Jurkat, Clone E6-1 (cell line): ENCODE measurements at regions not wholly inside any gene's neighbourhood (a gene's known extent, or its start where the extent isn't known, plus 50 kb on each side); places are given as distances from the start of the nearest gene placed in this dataset.
"Not testable (repeated sequence)": the region's sequence is repeated elsewhere in the genome, so short reads cannot be mapped to it uniquely, and the experiment has no call there.

ENCODE experiments used
- DNase-seq: peaks from one replicate; pipeline ENCODE4 v3.0.0-alpha.2; 2011; ENCODE audit warnings: low read depth, low spot score
- H3K4me3 ChIP-seq: 2 replicates; pipeline ENCODE4 v1.5.1; 2011; ENCODE audit warnings: mild to moderate bottlenecking, low read length, control low read depth, moderate library complexity

- DNase-seq = no peak
- H3K4me3 ChIP-seq = no peak overlapping the region
Measured at GRCh38 chr9:108070861-108071260, 581.3 kb upstream of the KLF4 start.

- no peak overlapping the region for H3K4me3 ChIP-seq
- DNase-seq = no peak
Measured at GRCh38 chr9:108069991-108070390, 580.4 kb upstream of the KLF4 start.

- no peak for DNase-seq
- H3K4me3 ChIP-seq = no peak overlapping the region
Measured at GRCh38 chr9:108062680-108063079, 573.1 kb upstream of the KLF4 start.

- no peak for DNase-seq
- no peak overlapping the region for H3K4me3 ChIP-seq
Measured at GRCh38 chr9:108060175-108060574, 570.6 kb upstream of the KLF4 start.

- no peak for DNase-seq
- no peak overlapping the region for H3K4me3 ChIP-seq
Measured at GRCh38 chr9:108058135-108058814, 568.7 kb upstream of the KLF4 start.

- no peak for DNase-seq
- H3K4me3 ChIP-seq = no peak overlapping the region
Measured at GRCh38 chr9:108057421-108058134, 568.0 kb upstream of the KLF4 start.

GRCh38 chr9:108056805-108057386 is 567.3 kb upstream of the KLF4 start:
- H3K4me3 ChIP-seq = no peak overlapping the region
- no peak for DNase-seq

GRCh38 chr9:108056084-108056804 is 566.7 kb upstream of the KLF4 start:
- no peak overlapping the region for H3K4me3 ChIP-seq
- DNase-seq = no peak

GRCh38 chr9:108054131-108054630 is 564.6 kb upstream of the KLF4 start:
- no peak overlapping the region for H3K4me3 ChIP-seq
- no peak for DNase-seq

- H3K4me3 ChIP-seq = no peak overlapping the region
- DNase-seq = no peak
Measured at GRCh38 chr9:108053555-108054061, 564.0 kb upstream of the KLF4 start.

- DNase-seq = no peak
- no peak overlapping the region for H3K4me3 ChIP-seq
Measured at GRCh38 chr9:108052431-108053080, 563.0 kb upstream of the KLF4 start.

GRCh38 chr9:108050894-108051293 is 561.3 kb upstream of the KLF4 start:
- H3K4me3 ChIP-seq = no peak overlapping the region
- no peak for DNase-seq

- DNase-seq = no peak
- H3K4me3 ChIP-seq = no peak overlapping the region
Measured at GRCh38 chr9:108049671-108050494, 560.3 kb upstream of the KLF4 start.

- no peak overlapping the region for H3K4me3 ChIP-seq
- DNase-seq = no peak
Measured at GRCh38 chr9:108049026-108049607, 559.5 kb upstream of the KLF4 start.

GRCh38 chr9:108048406-108049025 is 558.9 kb upstream of the KLF4 start:
- no peak overlapping the region for H3K4me3 ChIP-seq

GRCh38 chr9:108047777-108048176 is 558.2 kb upstream of the KLF4 start:
- not testable (repeated sequence) for DNase-seq, H3K4me3 ChIP-seq

More at GRCh38 chr9:108048406-108049025, 558.9 kb upstream of the KLF4 start:
- DNase-seq = no peak

- H3K4me3 ChIP-seq = no peak overlapping the region
- no peak for DNase-seq
Measured at GRCh38 chr9:108047264-108047663, 557.7 kb upstream of the KLF4 start.
